ENCODE measurements at regions not wholly inside any gene's neighbourhood (a gene's known extent, or its start where the extent isn't known, plus 50 kb on each side); places are given as distances from the start of the nearest gene placed in this dataset.

DNA sequence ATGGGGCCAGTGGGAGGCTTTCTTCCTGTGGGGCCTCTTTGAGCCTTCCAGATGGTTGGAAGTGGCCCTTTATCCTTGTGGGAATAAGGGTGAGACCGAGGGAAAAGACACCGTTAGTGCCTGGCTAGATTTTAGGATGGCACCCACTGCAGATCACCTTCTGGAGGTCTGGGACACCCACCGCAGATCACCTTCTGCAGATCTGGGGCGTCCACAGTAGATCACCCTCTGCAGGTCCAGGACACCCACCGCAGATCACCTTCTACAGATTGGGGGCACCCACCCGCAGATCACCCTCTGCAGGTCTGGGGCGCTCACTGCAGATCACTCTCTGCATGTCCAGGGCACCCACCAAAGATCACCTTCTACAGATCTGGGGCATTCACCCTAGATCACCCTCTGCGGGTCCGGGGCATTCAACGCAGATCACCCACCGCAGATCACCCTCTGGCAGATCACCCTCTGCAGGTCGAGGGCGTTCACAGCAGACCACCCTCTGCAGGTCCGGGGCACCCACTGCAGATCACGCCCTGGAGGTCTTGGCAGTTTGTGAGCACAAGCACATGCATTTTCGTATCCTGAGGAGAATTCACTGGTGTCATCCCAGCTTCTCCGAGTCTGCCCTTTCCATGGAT, 153.4 kb upstream of the TSHZ3 start:
- DNase-seq = no peak

DNA sequence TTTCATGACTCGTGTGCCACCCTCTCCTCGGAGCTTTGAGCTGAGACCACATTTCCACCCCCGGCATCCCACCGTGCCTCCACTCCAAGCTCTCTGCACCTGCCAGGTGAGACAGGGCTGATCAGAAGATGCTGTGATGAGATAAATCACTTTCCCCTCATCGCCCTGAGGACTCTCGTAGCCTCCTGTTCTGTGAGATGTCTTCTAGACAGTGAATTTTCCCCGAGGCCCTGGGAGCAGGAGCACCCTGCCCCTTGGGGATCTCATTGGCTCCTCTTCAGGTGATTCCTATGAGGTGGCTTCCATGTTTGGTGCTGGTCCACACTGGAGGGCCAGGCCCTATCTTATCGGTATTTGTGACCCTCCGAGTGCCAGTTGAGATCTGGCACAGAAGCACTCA, 154.0 kb upstream of the TSHZ3 start:
- no peak for DNase-seq

DNA sequence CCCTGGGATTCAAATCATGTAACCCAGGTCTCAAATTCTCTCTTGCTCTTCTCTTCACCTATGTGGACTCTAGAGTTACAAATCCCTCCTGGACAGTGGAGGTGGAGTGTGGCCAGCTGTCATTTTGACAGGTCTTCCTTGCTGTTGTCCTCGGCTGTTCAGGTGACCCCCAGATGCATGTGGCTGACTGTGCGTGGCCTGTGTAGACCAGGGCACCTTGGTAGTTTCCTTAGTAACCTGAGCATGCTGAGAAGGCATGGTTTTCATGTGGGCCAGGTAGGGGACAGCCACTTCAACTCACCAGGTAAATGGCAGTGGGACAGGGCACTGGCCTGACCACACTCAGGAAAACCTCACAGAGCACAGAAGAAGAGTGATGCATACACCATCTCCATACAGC, 155.0 kb upstream of the TSHZ3 start:
- DNase-seq = no peak

DNA sequence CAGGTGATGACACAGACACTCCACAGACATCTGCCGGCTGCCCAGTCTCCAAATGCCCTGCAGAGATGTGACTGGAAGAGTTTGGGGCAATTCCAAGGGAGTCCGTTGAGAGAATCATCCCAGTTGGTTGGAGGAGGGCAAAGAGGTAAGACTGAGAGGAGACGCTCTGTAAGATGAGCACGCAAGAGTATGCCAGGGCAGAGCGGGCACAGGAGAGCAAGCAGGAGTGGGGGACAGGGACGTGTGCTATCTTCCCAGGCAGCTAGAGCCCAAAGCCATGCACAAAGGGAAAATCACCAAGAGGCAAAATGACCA, 156.3 kb upstream of the TSHZ3 start:
- no peak for DNase-seq

DNA sequence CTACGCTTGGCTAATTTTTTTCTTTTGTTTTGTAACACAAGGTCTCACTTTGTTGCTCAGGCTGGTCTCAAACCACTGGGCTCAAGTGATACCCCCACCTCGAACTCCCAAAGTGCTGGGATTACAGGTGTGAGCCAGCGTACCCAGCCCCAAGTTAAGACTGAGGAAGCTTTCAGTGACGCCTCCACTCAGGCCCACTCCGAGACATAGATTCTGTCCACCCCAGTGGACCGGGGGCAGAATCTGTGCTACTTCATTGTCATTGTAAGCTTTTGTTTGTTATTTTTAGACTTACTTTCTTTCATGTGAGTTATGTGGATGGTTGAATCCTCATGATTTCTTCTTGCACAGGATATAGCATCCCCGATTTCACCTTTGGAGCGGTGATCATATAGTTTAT, 156.9 kb upstream of the TSHZ3 start:
- no peak for DNase-seq

DNA sequence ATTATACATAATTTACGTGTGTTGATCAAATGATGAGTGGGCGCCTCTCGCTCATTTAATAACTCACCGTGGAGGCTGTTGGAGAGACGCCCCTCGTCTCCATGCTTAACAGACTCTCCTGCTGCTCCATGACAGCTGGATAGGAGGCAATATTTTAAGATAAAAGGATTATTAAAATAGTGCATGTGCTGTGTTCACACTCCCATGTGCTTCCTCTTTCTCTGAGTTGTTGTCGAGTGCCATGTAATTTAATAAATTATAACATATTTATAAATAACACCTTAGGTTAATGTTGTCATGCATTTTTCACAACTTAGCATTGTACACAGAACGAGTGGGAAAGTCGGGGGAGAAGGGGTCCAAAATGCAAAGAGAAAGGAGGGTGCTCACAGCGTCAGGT, 161.4 kb upstream of the TSHZ3 start:
- DNase-seq = no peak

DNA sequence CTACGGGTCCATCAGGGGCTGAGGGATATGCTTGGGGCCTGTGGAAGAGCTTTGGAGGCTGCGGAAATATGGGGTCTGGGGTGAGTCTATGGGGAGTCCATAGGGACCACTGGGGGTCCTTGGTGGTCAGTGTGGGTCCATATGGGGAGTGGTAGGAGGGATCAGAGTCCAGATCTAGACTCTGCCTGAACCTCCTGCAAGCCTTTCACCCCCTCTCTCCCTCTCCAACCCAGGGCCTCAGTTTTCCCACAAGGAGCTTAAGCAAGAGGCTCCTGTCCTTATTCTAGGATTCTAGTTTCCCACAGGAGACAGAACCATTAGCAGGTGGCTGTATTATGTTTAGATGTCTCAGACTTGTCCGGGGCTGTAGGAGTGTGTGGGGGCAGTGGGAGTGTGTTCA, 161.9 kb upstream of the TSHZ3 start:
- DNase-seq = no peak

DNA sequence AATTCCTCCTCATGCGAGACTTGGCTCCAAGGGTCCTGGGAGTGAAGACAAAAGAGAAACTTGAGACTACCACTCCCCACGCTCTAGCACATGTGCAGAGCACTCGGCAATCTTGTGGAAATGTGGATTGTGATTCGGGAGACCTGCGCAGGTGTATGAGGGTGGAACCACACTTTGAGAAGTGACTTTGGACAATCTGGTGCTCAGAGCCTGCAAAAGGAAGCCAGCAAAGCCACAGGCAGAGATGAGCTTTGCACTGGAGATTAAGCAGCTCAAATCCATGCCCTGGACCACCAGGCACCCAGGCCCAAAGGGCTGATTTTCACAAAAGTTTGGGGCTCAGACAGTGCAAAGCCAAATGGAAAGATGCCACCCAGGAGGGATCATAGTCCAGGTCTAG, 162.5 kb upstream of the TSHZ3 start:
- DNase-seq = no peak

DNA sequence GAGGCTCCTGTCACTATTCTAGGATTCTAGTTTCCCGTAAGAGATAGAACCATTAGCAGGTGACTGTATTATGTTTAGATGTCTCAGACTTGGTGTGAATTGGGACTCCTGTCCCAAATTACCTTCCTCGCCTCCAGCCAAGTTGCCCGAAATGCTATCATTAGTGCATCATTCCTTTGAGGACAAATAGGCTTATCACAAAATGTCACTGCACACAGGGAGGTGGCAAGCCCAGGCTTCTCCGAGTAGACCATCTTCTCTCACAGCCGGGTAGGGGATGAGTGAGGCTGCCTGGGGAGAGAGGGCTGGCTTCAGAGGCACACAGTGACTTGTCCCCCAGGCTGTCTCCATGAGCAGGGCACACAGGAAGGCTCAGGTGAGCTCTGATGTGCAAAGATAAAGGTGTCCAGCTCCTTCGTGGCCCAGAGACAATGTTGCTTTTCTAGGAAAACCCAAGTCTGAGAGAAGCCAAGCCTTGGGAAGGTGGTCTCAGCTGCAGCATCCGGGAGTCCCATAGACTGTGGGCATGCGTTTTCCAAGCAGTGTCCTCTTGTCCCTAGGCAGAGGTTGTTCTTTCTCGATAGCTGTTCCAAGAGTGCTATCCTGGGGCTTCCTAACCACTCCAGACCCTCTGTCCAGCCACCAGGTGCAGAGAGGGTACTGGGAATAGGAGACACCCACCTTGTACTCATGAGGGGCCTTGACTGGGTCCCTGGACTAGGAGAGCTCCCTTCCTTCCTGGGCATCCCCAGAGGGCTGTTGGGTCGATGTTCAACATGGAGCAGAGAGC, 163.1 kb upstream of the TSHZ3 start:
- DNase-seq = no peak

DNA sequence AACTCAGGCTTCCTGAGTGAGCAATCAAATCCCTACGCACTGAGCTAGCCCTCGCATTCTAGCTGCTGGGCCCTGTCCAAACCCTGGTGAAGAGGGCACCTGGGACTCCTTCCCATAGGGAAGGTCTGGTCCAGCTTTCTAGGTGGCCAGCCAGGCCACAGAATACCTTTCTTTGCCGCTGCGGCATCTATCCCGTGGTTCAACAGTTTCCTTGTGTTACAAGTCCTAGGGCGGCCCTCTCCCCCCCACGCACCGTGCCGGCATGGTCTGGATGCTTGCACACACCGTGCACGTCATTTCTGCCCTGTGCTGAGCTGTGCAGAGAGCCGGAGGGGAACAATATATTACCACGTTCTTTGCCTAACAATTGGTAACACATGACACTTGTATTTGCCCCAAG, 164.6 kb upstream of the TSHZ3 start:
- no peak for DNase-seq

DNA sequence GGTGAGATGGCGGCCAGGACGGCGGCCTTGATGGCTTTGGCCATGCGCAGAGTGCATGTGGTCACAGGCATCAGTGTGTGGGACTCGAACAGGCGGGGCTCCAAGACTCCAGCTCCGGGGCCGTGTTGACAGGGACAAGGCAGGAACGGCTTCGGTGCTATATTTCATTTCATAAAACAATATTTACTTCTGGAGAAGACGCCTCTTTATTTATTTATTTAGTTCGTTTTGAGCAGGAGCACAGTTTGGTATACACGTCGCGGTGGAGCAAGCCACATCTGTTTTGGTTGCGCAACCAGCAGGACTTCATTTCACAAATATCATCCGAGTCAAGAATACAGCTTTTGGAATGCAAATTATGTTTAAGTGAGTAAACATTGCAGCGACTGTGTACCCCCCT, 166.7 kb upstream of the TSHZ3 start:
- DNase-seq = no peak

DNA sequence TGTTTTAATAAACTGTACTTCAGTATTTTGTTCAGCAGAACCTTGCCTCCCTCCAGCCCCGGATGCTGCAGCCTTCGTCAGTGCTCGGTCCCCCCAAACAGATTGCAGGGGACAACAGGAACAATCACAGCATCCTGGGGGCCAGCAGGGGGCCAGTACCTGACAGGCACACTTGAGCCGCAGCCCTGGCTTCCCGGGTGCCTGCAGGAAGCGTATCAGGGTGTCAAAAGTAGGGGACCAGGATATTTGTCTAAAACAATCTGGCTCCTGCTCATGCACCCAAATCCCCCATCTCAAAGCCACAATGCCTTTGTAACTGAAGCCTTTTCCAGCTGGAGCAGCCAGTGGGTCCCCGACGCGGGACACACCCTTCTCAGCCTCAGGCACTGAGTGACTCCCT, 167.5 kb upstream of the TSHZ3 start:
- no peak for DNase-seq

DNA sequence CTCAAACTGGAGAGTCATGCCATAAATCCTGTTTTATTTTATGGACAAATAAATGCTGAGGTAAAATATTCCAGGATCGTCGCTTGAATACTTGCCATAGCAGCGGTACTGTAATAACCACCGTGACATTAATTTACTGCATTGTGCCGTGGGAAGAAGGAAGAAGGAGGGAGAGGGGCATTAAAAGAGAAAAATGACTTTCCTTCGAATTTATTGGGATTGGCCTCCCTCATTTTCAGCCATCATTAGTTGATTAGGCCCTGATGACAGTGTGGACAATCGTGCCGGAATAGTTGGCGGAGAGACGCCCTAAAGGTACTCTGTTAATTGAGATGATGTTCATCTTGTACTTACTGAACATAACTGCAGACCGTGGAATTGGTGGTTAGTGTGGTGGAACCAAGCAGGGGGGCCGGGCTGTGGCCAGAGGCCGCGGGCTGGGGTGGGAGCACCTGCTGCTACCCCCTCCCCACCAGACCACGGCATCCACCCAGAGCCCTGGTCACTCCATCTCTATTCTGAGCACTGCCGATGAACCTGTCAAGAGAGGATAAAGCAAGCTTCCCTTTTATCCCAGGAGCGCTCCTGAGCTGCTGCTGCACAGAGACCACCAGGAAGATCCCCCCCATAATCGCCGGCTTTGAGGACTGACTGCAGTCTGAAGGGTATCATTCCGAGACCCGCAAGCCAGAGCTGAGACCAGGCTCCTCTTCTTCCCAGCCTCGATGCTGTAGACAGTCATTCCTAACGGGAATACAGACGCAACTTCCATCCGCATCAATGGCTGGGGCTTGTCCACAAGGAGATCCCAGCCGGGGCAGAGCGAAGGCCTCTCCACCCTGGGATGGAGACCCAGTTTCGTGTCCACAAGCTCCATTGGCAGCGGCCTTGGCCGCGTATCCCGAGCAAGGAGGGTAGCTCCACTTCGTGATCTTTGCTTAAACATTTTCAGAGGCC, 168.3 kb upstream of the TSHZ3 start:
- no peak for DNase-seq

DNA sequence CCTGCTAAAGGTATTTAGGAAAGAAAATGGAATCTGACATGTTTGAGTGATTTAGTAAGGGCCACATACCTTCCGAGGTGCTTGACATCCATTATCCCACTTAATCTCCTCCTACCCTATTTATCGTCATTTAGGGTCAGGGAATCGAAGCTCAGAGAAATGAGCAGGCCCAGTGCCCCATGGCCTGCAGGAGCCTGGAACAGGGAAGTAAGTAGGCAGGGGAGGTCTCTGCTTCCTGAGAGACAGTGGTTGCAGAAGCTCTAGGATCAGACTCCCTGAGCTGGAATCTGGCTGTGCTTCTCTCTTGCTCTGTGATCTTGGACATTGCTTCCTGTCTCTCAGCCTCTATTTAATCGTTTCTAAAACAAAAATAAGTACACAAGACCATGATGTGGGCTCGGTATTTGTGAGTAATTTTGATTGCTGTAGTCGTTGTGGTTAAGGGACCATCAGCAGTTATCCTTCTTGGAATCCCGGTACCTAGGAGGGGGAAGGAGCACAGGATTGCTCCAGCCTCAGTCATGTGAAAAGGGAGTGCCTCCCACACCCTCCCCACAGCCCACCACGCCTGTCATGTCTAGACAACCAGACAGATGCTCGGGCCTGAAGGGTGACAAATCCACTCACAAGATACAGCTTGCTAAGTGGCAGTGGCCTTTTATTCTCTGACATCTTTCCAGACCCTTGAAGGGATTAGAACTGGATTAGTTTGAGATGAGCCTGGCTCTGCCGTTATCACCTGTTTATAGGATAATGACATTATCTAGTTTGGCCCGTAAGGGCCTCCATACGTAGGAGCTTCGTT, 169.2 kb upstream of the TSHZ3 start:
- DNase-seq = no peak

DNA sequence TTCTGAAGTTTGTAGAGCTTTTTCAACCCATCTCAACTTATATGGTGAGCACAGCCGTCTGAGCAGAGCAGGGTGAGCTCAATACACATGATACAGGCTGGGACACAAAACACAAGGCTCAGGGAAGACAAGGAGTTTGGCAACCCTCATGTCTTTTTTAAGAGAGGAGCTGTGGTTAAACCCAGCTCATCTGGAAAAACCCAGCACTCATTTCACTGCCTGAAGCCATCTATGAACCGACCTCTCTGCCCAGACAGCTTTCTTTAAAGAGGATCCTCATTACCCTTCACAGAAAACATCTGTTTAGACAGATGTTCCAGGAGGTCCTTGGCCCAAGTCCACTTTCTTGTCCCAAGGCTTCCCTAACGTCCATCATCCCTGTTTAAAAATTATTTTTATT, 170.0 kb upstream of the TSHZ3 start:
- no peak for DNase-seq

DNA sequence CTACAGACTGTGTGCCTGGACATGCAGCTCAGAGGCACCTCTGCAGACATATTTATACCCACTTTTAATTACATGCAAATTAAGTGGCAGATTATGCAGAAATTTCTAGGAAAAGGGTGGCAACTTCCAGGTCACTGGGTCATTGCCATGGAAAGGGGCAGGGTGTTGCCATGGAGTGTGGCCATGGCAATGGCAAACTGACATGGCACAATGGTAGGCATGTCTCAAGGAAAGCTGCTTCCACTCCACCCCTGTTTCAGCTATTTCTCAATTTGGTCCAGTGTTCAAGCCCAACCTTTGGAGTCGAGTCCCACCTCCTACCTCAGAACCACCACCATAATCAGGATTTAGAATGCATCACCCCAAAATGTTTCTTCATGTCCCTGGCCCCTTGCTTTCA, 170.7 kb upstream of the TSHZ3 start:
- DNase-seq = no peak

DNA sequence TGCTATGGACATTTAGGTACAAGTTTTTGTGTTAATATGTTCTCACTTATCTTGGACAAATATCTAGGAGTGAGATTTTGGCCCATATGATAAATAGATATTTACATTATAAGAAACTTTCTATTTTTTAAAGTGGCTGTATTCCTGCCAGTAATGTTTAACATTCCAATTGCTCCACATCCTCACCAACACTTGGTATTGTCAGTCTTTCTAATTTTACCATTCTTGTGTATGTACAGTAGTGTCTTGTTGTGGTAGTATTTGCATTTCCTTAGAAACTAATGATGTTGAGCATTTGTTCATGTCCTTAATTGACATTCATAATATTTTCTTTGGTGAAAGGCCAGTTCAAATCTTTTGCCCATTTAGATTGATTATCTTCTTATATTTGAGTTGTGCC, 171.4 kb upstream of the TSHZ3 start:
- no peak for DNase-seq

DNA sequence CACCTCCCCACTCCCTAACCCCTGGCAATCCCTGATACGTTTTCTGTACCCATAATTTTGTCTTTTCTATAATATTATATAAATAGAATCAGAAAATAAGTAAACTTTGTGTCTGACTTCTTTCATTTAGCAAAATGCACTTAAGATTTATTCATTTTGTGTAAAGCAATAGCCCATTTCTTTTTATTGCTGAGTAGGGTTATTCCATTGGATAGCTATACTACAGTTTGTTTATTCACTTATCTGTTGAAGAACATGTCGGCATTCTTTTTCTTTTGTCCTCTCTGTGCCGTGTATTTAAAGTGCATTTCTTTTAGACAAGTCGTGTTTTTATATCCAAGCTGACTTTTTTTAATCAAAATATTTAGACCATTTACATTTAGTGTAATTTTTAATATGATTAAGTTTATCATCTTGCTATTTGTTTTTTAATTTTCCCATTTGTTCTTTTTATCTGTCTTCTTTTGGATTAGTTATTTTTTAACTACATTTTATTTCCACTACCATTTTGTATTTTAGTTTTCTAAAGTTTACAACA, 176.4 kb upstream of the TSHZ3 start:
- no peak for DNase-seq

DNA sequence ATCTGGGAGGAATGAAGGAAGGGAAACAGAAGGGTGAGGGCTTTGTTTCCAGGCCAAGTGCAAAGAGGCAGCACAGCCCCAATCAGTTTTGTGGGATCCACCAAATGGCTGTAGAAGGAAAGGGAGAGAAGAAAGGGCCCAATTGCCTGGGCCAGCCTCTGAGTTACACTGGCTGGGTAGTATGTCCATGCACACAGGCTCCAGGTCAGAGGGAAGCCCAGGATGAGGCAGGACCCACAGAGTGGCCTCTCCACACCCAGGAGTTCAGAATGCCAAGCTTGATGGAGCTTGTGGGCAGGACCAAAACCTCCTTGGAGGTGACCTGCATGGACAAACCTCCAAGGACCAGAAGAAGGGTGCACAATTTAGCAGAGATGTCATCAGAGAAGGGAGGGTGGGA, 178.2 kb upstream of the TSHZ3 start:
- no peak for DNase-seq

DNA sequence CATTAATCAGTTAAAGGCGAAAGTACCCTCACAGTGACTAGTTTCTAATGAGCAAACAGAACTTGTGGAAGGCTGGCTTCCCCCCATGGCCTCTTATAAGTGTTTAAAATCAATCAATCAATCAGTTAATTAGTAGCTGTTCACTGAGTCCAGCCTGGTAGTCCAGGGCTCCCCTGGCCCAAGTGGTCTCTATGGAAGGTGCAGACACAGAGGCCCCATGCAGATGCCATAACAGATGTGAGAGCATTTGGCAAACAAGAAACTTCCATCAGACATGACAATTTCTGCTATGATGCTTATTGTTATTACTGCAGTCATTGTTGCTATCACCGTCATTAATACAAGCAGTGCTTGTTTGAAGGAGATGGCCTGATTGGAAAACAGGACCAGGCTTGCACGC, 179.0 kb upstream of the TSHZ3 start:
- no peak for DNase-seq

DNA sequence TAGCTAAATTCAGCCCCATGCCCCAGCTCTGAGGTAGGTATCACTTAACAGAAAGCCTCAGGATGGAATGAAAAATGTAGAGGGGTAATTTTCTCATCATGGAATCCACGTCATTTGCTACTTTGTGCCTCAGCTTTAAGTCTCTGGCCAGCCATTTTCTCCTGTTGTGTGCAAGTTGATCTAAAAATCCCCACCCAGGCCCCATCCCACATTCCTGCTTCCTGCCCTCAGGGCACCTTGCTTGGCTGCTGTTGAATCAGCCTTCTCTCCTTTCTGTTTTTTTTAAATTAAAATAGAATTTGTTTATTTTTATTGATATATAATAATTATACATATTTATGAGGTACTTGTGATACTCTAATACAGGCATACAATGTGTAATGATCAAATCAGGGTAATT, 179.9 kb upstream of the TSHZ3 start:
- no peak for DNase-seq

DNA sequence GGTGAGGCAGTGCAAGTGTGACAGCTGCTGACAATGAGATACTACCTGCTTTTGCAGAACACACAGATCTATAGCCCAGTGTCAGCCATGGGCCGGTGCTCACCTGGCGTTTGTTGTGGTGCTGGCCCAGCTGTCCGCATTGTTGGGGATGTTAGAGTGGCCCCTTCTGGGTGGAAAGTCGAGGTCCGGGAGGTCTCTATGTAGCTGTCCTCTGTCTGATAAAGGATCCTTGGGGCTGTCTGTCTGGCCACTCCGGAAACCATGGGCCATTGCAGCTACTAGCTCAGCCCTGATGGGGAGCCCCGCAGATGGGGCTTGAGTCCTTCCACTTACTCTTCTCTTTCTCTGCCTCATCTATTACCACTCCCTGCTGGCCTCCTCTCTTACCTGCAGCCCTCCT, 181.5 kb upstream of the TSHZ3 start:
- no peak for DNase-seq

DNA sequence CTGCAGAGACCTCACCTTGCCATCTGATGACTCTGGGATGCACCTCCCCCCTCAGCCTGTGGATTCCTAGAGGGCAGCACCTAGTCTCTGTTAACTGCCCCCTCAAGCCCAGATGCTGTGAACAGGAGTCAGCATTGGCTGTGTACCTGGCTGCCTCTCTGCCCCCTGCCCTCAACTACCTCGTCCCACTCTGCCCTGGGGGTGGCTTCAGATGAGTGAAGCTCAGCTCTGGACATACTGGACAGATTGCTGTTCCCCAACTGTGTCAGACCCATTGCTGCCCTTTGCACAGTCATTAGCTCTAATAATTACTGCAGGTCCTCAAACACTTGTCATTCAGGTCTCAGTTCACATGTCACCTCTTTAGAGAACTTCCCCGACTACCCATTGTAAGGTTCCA, 182.1 kb upstream of the TSHZ3 start:
- no peak for DNase-seq

Measured in activated CD4-positive, alpha-beta T cell treated with anti-CD3 and anti-CD28 coated beads, Interleukin-2, amount 50 U/mL, for 1 hour (primary cell).